ENCODE measurements at regions not wholly inside any gene's neighbourhood (a gene's known extent, or its start where the extent isn't known, plus 50 kb on each side); places are given as distances from the start of the nearest gene placed in this dataset.

- no peak for TF ChIP-seq CTCF (IDR thresholded peaks at IDR 0.05)
- DNase-seq, result peak in 1 of 2 donors; percentile 78
- Histone ChIP-seq H3K4me3 (no peak overlapping the region), H3K27me3 (no peaks in the 10 kb centered on the region), H3K4me1 (peaks cover 4 to 61% (median 42%) of the 10 kb centered on the region in 4 donors), H3K27ac (peak overlapping the region; percentile 80 to 86), H3K9me3 (no peaks in the 10 kb centered on the region), H3K36me3 (no peaks in the 10 kb centered on the region)
- intact Hi-C loops (cut with DNase I; ENCODE audit: low total_unique reads), result loop anchor here (2.0 to 5.0 kb wide), 2 partner anchors 40 to 90 kb away; no protein-coding TSS in a partner anchor
Observed at GRCh38 chr11:130612291-130612851, 163.9 kb downstream of the ADAMTS15 start.

GRCh38 chr11:130613396-130613795, 165.0 kb downstream of the ADAMTS15 start:
- no peak for TF ChIP-seq CTCF (IDR thresholded peaks at IDR 0.05)
- Histone ChIP-seq H3K27ac (peak overlapping the region; percentile 80 to 86), H3K36me3 (no peaks in the 10 kb centered on the region), H3K9me3 (no peaks in the 10 kb centered on the region), H3K4me1 (peaks cover 4 to 50% (median 37%) of the 10 kb centered on the region in 4 donors), H3K4me3 (no peak overlapping the region), H3K27me3 (no peaks in the 10 kb centered on the region)
- intact Hi-C loops (cut with DNase I; ENCODE audit: low total_unique reads), result loop anchor here (2.0 to 5.0 kb wide), 2 partner anchors 39 to 91 kb away; no protein-coding TSS in a partner anchor
- no peak for DNase-seq

GRCh38 chr11:130614591-130614990, 166.1 kb downstream of the ADAMTS15 start:
- H3K27ac ChIP-seq, result no peak overlapping the region
- peaks cover 0 to 39% (median 30%) of the 10 kb centered on the region in 4 donors for H3K4me1 ChIP-seq
- no peaks in the 10 kb centered on the region for H3K36me3 ChIP-seq
- no peaks in the 10 kb centered on the region for H3K27me3 ChIP-seq
- H3K4me3 ChIP-seq, result no peak overlapping the region
- H3K9me3 ChIP-seq, result no peaks in the 10 kb centered on the region
- DNase-seq, result no peak
- TF ChIP-seq CTCF (IDR thresholded peaks at IDR 0.05), result no peak
- intact Hi-C loops (cut with DNase I; ENCODE audit: low total_unique reads), result loop anchor here (5.0 kb wide), 1 partner anchor 38 kb away; no protein-coding TSS in a partner anchor

GRCh38 chr11:130615561-130615960, 167.1 kb downstream of the ADAMTS15 start:
- Histone ChIP-seq H3K9me3 (no peaks in the 10 kb centered on the region), H3K4me1 (peaks cover 0 to 30% (median 22%) of the 10 kb centered on the region in 4 donors), H3K27ac (no peak overlapping the region), H3K4me3 (no peak overlapping the region), H3K36me3 (no peaks in the 10 kb centered on the region), H3K27me3 (no peaks in the 10 kb centered on the region)
- no peak for DNase-seq
- TF ChIP-seq CTCF (IDR thresholded peaks at IDR 0.05), result no peak
- intact Hi-C loops (cut with DNase I; ENCODE audit: low total_unique reads), result no loop called here

- Histone ChIP-seq H3K27ac (no peak overlapping the region), H3K36me3 (no peaks in the 10 kb centered on the region), H3K27me3 (no peaks in the 10 kb centered on the region), H3K4me1 (peaks cover 0 to 20% (median 12%) of the 10 kb centered on the region in 4 donors), H3K4me3 (no peak overlapping the region), H3K9me3 (no peaks in the 10 kb centered on the region)
- DNase-seq, result no peak
- TF ChIP-seq CTCF (IDR thresholded peaks at IDR 0.05), result no peak
- intact Hi-C loops (cut with DNase I; ENCODE audit: low total_unique reads), result no loop called here
Observed at GRCh38 chr11:130616573-130616972, 168.1 kb downstream of the ADAMTS15 start.
